ENCODE measurements at regions not wholly inside any gene's neighbourhood (a gene's known extent, or its start where the extent isn't known, plus 50 kb on each side); places are given as distances from the start of the nearest gene placed in this dataset.

- DNase-seq (ENCODE audit: low spot score), result no peak
Measured at GRCh38 chr17:10968007-10968406, 130.1 kb upstream of the PIRT start.

DNA sequence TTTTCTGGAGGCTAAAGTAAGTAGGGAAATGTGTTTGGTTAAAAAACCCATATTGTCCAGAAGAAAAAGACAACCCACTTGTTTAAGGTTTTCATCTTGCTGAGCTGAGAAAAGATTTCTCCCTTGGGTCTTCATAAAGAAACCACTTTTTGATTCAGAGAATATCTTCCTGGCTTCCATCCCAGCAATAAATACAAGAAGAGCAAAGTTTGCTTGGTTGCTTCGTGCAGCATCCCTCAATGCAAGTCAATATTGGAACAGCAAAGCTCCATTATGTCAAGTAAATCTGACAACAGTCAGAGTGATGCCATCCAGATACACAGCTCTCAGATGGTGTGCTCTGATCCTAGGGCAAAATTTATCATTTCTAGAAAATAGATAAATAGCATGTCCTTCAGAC lies 118.9 kb upstream of the PIRT start:
- DNase-seq (ENCODE audit: low spot score), result no peak

DNA sequence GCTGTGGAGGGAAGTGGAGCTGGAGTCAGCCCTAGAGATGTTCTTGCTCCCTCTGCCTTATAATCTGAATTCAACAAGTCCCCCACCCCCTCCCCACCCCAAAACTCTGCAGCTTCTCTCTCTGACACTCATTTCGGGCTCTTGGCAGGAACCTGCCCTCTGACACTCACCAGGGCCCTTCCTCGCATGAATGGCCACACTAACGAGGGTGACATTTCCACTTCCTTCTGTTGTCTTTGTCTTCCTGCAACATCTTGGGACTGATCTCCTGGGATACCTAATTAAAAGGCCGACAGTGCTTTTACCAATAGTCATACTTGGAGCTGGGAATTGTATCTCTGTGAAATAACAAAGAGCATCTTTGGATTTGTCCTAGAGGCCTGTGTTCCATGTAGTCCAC lies 106.9 kb upstream of the PIRT start:
- no peak for DNase-seq (ENCODE audit: low spot score)

- no peak for DNase-seq (ENCODE audit: low spot score)
Measured at GRCh38 chr17:10936931-10937330, 99.0 kb upstream of the PIRT start.

GRCh38 chr17:10932938-10933337 lies 95.1 kb upstream of the PIRT start:
- DNase-seq (ENCODE audit: low spot score), result no peak

DNA sequence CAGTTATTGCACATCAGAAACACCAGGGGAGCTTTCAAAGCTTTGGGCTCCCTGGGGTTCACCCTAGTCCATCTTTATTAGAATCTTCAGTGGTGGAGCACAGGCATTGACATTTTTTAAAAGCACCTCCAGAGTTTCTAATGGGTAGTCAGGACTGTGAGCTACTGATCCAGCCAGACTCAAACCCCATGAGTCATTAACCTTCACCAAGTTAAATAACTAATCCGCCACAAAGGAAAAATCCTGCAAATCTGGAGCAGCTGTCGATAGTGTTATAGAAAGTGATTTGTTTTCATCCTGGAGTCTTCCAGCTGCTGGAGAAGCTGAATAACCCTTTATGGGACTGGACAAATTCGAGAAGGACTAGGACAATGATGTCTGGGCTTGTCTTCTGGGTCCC lies 93.2 kb upstream of the PIRT start:
- no peak for DNase-seq (ENCODE audit: low spot score)

GRCh38 chr17:10927712-10928111 lies 89.8 kb upstream of the PIRT start:
- no peak for DNase-seq (ENCODE audit: low spot score)

GRCh38 chr17:10920558-10921108 lies 82.7 kb upstream of the PIRT start:
- DNase-seq (ENCODE audit: low spot score), result no peak

GRCh38 chr17:10907370-10907769 lies 69.5 kb upstream of the PIRT start:
- no peak for DNase-seq (ENCODE audit: low spot score)

DNA sequence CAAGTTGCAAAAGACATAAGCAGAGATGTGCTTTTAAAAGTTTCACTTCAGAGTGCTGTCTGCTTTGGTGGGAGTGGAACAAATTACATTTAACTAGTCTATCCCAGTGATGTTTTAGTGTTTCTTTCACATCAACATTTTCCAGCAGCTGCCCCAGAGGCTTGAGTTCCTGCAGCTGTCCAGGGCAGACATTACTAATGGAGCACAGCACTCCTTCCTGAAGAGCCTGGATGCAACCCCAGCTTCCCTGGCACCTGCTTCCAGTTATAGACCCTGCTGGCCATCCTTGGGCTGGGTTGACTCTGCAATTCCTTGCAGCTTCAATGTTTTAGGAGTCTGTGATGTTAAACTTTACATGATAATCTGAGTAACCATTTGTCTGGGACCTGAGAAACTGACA lies 61.4 kb upstream of the PIRT start:
- no peak for DNase-seq (ENCODE audit: low spot score)

- DNase-seq (ENCODE audit: low spot score), result no peak
Measured at GRCh38 chr17:10894220-10894619, 56.3 kb upstream of the PIRT start.

DNA sequence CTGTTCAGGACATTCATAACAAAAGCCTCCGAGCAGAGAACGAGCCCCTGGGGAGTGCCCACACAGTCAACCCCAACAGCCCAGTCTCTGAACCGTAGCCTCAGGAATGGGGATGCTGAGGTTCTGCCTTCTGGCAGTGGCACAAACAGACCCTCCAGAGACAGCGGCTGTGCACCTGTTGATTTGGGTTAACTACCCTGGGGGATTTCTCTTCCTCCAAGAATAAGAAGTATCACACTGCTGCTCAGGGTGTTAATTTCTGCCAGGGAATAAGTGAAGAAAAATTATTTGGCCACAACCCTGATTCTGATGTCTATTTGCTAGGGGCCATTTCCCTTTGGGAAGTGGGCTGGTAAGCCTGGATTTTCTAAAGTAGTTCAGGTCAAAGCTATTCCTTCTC lies 51.0 kb upstream of the PIRT start:
- no peak for DNase-seq (ENCODE audit: low spot score)
